Keratinocyte (primary cell): ENCODE measurements at regions not wholly inside any gene's neighbourhood (a gene's known extent, or its start where the extent isn't known, plus 50 kb on each side); places are given as distances from the start of the nearest gene placed in this dataset.

ENCODE experiments used
- DNase-seq: peaks from one replicate; pipeline ENCODE4 v3.0.0-alpha.2; 2011; ENCODE audit warnings: low read depth, missing footprints, low spot score
- FAIRE-seq: peaks from 2 replicates; lab custom pipeline; 2011; peaks lifted over from hg19 to GRCh38; lab: Jason Lieb, UNC
- H2AFZ ChIP-seq: 2 replicates; pipeline ENCODE4 v1.6.0; 2012; ENCODE audit warnings: low read length, control low read depth, inconsistent platforms; ENCODE audit not compliant: control insufficient read depth
- H3K27ac ChIP-seq: 2 replicates; pipeline ENCODE4 v1.5.1; 2011; ENCODE audit warnings: low read length; ENCODE audit not compliant: control insufficient read depth, insufficient read depth
- H3K27me3 ChIP-seq: 3 replicates; pipeline ENCODE4 v1.6.0; 2011; ENCODE audit warnings: low read length; ENCODE audit not compliant: control insufficient read depth, insufficient read depth; ENCODE audit errors: extremely low read depth
- H3K36me3 ChIP-seq, 2 experiments: 2 replicates in 1 of 2; 3 replicates in 1 of 2; pipeline ENCODE4 v1.5.1; 2011; ENCODE audit warnings: low read length in 2 of 2, mild to moderate bottlenecking in 1 of 2; ENCODE audit not compliant: control insufficient read depth in 2 of 2, insufficient read depth in 2 of 2; ENCODE audit errors: extremely low read depth in 1 of 2
- H3K4me1 ChIP-seq: 3 replicates; pipeline ENCODE4 v1.5.1; 2011; ENCODE audit warnings: low read length; ENCODE audit not compliant: control insufficient read depth, insufficient read depth; ENCODE audit errors: extremely low read depth
- H3K4me2 ChIP-seq: 3 replicates; pipeline ENCODE4 v1.6.0; 2011; ENCODE audit warnings: low read depth, low read length; ENCODE audit not compliant: control insufficient read depth, insufficient read depth; ENCODE audit errors: extremely low read depth
- H3K4me3 ChIP-seq, 3 experiments: fragments of 200-600 bp in 1 of 3; sonication (generic) in 1 of 3; 2 replicates in 2 of 3; 3 replicates in 1 of 3; pipeline ENCODE4 v1.5.1; 2011 to 2016; ENCODE audit warnings: low read length in 3 of 3, mild to moderate bottlenecking in 3 of 3, control low read depth in 2 of 3, inconsistent platforms in 1 of 3, low read depth in 1 of 3, mixed read lengths in 1 of 3, mixed run types in 1 of 3, moderate library complexity in 1 of 3; ENCODE audit not compliant: control insufficient read depth in 2 of 3, insufficient read depth in 2 of 3; ENCODE audit errors: extremely low read depth in 1 of 3
- H3K79me2 ChIP-seq: 2 replicates; pipeline ENCODE4 v1.6.0; 2012; ENCODE audit warnings: low read length; ENCODE audit not compliant: control insufficient read depth, insufficient read depth
- H3K9ac ChIP-seq: 3 replicates; pipeline ENCODE4 v1.6.0; 2011; ENCODE audit warnings: low read length; ENCODE audit not compliant: control insufficient read depth, insufficient read depth; ENCODE audit errors: extremely low read depth
- H3K9me1 ChIP-seq: 3 replicates; pipeline ENCODE4 v1.6.0; 2011; ENCODE audit warnings: low read length; ENCODE audit not compliant: control insufficient read depth, insufficient read depth; ENCODE audit errors: extremely low read depth
- H3K9me3 ChIP-seq: 2 replicates; pipeline ENCODE4 v1.5.1; 2012; ENCODE audit warnings: low read depth, low read length; ENCODE audit not compliant: control insufficient read depth
- H4K20me1 ChIP-seq: 3 replicates; pipeline ENCODE4 v1.6.0; 2011; ENCODE audit warnings: low read length; ENCODE audit not compliant: control insufficient read depth, insufficient read depth; ENCODE audit errors: extremely low read depth
- EZH2 ChIP-seq: IDR thresholded peaks from one replicate; pipeline ENCODE4 v1.6.1; 2012; ENCODE audit warnings: inconsistent platforms, mild to moderate bottlenecking, low read length, moderate library complexity
- dilution Hi-C: fragments of 300-500 bp; cut with MboI; formaldehyde crosslinking; loops from one replicate; pipeline ENCODE4 v1.7.0; 2020; ENCODE audit warnings: low sequenced_read_pairs; ENCODE audit not compliant: extremely low pct_ligation_motif_present
- TF ChIP-seq, protein P1 (sequence below), 3 experiments: IDR thresholded peaks in 1 of 3; conservative IDR thresholded peaks in 1 of 3; optimal IDR thresholded peaks in 1 of 3; 2 replicates in 2 of 3; 3 replicates in 1 of 3; pipeline versions ENCODE3 to v1.5.1; 2011; ENCODE audit warnings: low read length in 3 of 3, mild to moderate bottlenecking in 3 of 3, moderate library complexity in 2 of 3, control low read depth in 1 of 3, inconsistent platforms in 1 of 3; ENCODE audit not compliant: insufficient read depth in 2 of 3; ENCODE audit errors: extremely low read depth in 1 of 3

DNA sequence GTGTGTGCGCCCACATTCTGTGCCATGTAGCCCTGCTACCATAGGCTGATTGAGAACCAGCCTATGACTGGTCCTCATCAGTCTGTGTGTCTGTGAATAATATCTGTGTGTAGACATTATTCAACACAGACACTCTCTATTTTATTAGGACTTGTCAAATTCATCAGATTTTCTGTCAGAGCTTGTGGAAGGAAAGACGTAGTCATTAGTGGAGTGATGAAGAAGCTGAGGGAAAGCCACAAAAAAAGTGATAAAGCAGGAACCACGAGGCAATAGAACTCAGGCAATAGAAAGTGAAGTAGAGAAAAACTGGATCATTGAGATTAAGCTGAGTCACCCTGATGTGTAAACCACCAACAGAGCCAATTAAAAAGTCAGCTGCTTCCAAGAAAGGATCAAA, 122.2 kb upstream of the MARCKS start:
- Histone ChIP-seq H3K4me1 (no peaks in the 10 kb centered on the region), H3K4me3 (no peak overlapping the region), H3K4me2 (no peak overlapping the region), H4K20me1 (no peaks in the 10 kb centered on the region), H3K27me3 (no peaks in the 10 kb centered on the region), H3K27ac (no peak overlapping the region), H3K9me3 (no peaks in the 10 kb centered on the region), H3K9me1 (no peaks in the 10 kb centered on the region), H3K79me2 (no peaks in the 10 kb centered on the region), H3K9ac (no peak overlapping the region), H2AFZ (peak overlapping the region; percentile 33), H3K36me3 (no peaks in the 10 kb centered on the region)
- DNase-seq (no peak), FAIRE-seq (peak; percentile 57)
- dilution Hi-C loops = no loop called here
- TF ChIP-seq EZH2 = no peak
- TF ChIP-seq, protein P1, sequence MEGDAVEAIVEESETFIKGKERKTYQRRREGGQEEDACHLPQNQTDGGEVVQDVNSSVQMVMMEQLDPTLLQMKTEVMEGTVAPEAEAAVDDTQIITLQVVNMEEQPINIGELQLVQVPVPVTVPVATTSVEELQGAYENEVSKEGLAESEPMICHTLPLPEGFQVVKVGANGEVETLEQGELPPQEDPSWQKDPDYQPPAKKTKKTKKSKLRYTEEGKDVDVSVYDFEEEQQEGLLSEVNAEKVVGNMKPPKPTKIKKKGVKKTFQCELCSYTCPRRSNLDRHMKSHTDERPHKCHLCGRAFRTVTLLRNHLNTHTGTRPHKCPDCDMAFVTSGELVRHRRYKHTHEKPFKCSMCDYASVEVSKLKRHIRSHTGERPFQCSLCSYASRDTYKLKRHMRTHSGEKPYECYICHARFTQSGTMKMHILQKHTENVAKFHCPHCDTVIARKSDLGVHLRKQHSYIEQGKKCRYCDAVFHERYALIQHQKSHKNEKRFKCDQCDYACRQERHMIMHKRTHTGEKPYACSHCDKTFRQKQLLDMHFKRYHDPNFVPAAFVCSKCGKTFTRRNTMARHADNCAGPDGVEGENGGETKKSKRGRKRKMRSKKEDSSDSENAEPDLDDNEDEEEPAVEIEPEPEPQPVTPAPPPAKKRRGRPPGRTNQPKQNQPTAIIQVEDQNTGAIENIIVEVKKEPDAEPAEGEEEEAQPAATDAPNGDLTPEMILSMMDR (optimal IDR thresholded peaks at IDR 0.05 in 1 of 3, IDR thresholded peaks at IDR 0.05 in 1 of 3, conservative IDR thresholded peaks at IDR 0.05 in 1 of 3; ENCODE audit: extremely low read depth in 1 of 3, insufficient read depth in 2 of 3, low read length in 3 of 3) = no peak

DNA sequence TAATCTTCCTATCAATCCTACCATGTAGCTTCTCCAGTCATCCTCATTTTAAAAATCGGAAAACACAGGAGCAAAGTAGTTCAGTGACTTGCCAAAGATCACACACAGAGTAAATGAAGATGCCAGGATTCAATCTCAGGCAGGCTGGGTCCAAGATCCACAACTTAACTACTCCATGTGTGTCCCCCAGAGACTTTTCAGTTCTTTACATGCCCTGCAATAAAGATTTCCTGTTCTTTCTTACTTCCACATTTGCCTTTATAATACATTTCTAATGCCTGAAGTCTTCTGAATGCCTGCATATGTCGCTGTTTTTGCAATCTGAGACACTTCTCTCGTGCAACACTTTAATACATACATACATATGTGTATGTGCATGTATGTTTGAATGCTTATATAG, 121.7 kb upstream of the MARCKS start:
- H3K4me3 ChIP-seq = no peak overlapping the region
- no peaks in the 10 kb centered on the region for H3K4me1 ChIP-seq
- no peak overlapping the region for H3K4me2 ChIP-seq
- no peaks in the 10 kb centered on the region for H3K36me3 ChIP-seq
- FAIRE-seq (no peak), DNase-seq (no peak)
- no peaks in the 10 kb centered on the region for H3K9me1 ChIP-seq
- no peaks in the 10 kb centered on the region for H3K79me2 ChIP-seq
- H4K20me1 ChIP-seq = no peaks in the 10 kb centered on the region
- no peak overlapping the region for H3K27ac ChIP-seq
- dilution Hi-C loops = no loop called here
- TF ChIP-seq EZH2 = no peak
- TF ChIP-seq, protein P1 (optimal IDR thresholded peaks at IDR 0.05 in 1 of 3, IDR thresholded peaks at IDR 0.05 in 1 of 3, conservative IDR thresholded peaks at IDR 0.05 in 1 of 3; ENCODE audit: extremely low read depth in 1 of 3, insufficient read depth in 2 of 3, low read length in 3 of 3) = no peak
- peak overlapping the region; percentile 15 for H2AFZ ChIP-seq
- no peaks in the 10 kb centered on the region for H3K27me3 ChIP-seq
- H3K9me3 ChIP-seq = no peaks in the 10 kb centered on the region
- H3K9ac ChIP-seq = no peak overlapping the region
